GM23338 (cell line): ENCODE measurements at regions not wholly inside any gene's neighbourhood (a gene's known extent, or its start where the extent isn't known, plus 50 kb on each side); places are given as distances from the start of the nearest gene placed in this dataset.

Experiments
- CTCF ChIP-seq, 2 experiments: fragments of 200-600 bp in 1 of 2; sonication (generic) in 1 of 2; conservative IDR thresholded peaks; 2 replicates each; pipeline versions ENCODE4 v1.5.1 to v1.6.1; 2016 to 2017; ENCODE audit warnings: antibody characterized with exemption in 2 of 2, low read depth in 2 of 2, mild to moderate bottlenecking in 2 of 2, moderate library complexity in 1 of 2
- EZH2phosphoT487 ChIP-seq: fragments of 200-600 bp; sonication (generic); IDR thresholded peaks from one replicate; pipeline ENCODE4 v1.8.1; 2018; ENCODE audit warnings: antibody characterized with exemption; ENCODE audit not compliant: unreplicated experiment
- POLR2AphosphoS5 ChIP-seq: IDR thresholded peaks from 2 replicates; pipeline ENCODE4 v1.6.1; 2016; ENCODE audit warnings: antibody characterized with exemption, low read depth

GRCh38 chr22:23481369-23481768 is 98.7 kb downstream of the IGLL1 start:
- TF ChIP-seq EZH2phosphoT487 (no peak), CTCF (conservative IDR thresholded peaks at IDR 0.05; ENCODE audit: low read depth in 2 of 2) (no peak), POLR2AphosphoS5 (no peak)
